HG03103 (cell line): ENCODE measurements at regions not wholly inside any gene's neighbourhood (a gene's known extent, or its start where the extent isn't known, plus 50 kb on each side); places are given as distances from the start of the nearest gene placed in this dataset.
"Not testable (repeated sequence)": the region's sequence is repeated elsewhere in the genome, so short reads cannot be mapped to it uniquely, and the experiment has no call there.

Source experiments
- ATAC-seq: cut with Tn5 transposase; IDR thresholded peaks from one replicate; pipeline ENCODE4 v1.9.1; 2021; ENCODE audit warnings: low read depth; ENCODE audit not compliant: unreplicated experiment

GRCh38 chr2:193371200-193371599 is 1176.5 kb upstream of the TMEFF2 start:
- ATAC-seq = no peak

- no peak for ATAC-seq
Measured at GRCh38 chr2:193368615-193369014, 1173.9 kb upstream of the TMEFF2 start.

GRCh38 chr2:193357508-193357907 is 1162.8 kb upstream of the TMEFF2 start:
- ATAC-seq = no peak

GRCh38 chr2:193352665-193353242 is 1158.0 kb upstream of the TMEFF2 start:
- ATAC-seq = not testable (repeated sequence)

- ATAC-seq = no peak
Measured at GRCh38 chr2:193350509-193350908, 1155.8 kb upstream of the TMEFF2 start.

- no peak for ATAC-seq
Measured at GRCh38 chr2:193349642-193350041, 1154.9 kb upstream of the TMEFF2 start.

- ATAC-seq = no peak
Measured at GRCh38 chr2:193348055-193348454, 1153.3 kb upstream of the TMEFF2 start.

GRCh38 chr2:193336781-193337180 is 1142.0 kb upstream of the TMEFF2 start:
- no peak for ATAC-seq

- ATAC-seq = no peak
Measured at GRCh38 chr2:193334401-193334800, 1139.7 kb upstream of the TMEFF2 start.

GRCh38 chr2:193333539-193333938 is 1138.8 kb upstream of the TMEFF2 start:
- ATAC-seq = no peak

- no peak for ATAC-seq
Measured at GRCh38 chr2:193332941-193333340, 1138.2 kb upstream of the TMEFF2 start.

GRCh38 chr2:193331676-193332075 is 1136.9 kb upstream of the TMEFF2 start:
- no peak for ATAC-seq

- no peak for ATAC-seq
Measured at GRCh38 chr2:193326296-193326695, 1131.6 kb upstream of the TMEFF2 start.

GRCh38 chr2:193315428-193316091 is 1120.8 kb upstream of the TMEFF2 start:
- no peak for ATAC-seq

- no peak for ATAC-seq
Measured at GRCh38 chr2:193303464-193303863, 1108.7 kb upstream of the TMEFF2 start.

GRCh38 chr2:193294371-193294770 is 1099.6 kb upstream of the TMEFF2 start:
- ATAC-seq = no peak

- no peak for ATAC-seq
Measured at GRCh38 chr2:193279361-193279760, 1084.6 kb upstream of the TMEFF2 start.

- no peak for ATAC-seq
Measured at GRCh38 chr2:193276988-193277387, 1082.3 kb upstream of the TMEFF2 start.

- ATAC-seq = no peak
Measured at GRCh38 chr2:193276560-193276959, 1081.8 kb upstream of the TMEFF2 start.

- no peak for ATAC-seq
Measured at GRCh38 chr2:193276069-193276468, 1081.3 kb upstream of the TMEFF2 start.

GRCh38 chr2:193272011-193272410 is 1077.3 kb upstream of the TMEFF2 start:
- no peak for ATAC-seq

- ATAC-seq = no peak
Measured at GRCh38 chr2:193270816-193271215, 1076.1 kb upstream of the TMEFF2 start.
